GM23338 (cell line): ENCODE measurements at regions not wholly inside any gene's neighbourhood (a gene's known extent, or its start where the extent isn't known, plus 50 kb on each side); places are given as distances from the start of the nearest gene placed in this dataset.

Experiments used
- ATAC-seq: fragments of 200-7000 bp; cut with Tn5 transposase; 3 replicates; pipeline ENCODE4 v1.9.1; 2020
- DNase-seq: peaks from one replicate; pipeline ENCODE4 v3.0.0-alpha.2; 2015; ENCODE audit warnings: low spot score
- H2AFZ ChIP-seq: fragments of 200-600 bp; sonication (generic); 2 replicates; pipeline ENCODE4 v1.8.0; 2016; ENCODE audit warnings: antibody characterized with exemption, mild to moderate bottlenecking, moderate library complexity
- H3F3A ChIP-seq: fragments of 200-600 bp; sonication (generic); replicated peaks from 2 replicates; pipeline ENCODE4 v1.8.0; 2017; ENCODE audit warnings: antibody characterized with exemption, mixed run types, low read depth
- H3K27ac ChIP-seq: fragments of 200-600 bp; sonication (generic); 2 replicates; pipeline ENCODE4 v1.6.1; 2016; ENCODE audit warnings: low read depth
- H3K27me3 ChIP-seq: fragments of 200-600 bp; sonication (generic); 2 replicates; pipeline ENCODE4 v1.8.0; 2016; ENCODE audit warnings: mild to moderate bottlenecking, mixed run types, moderate library complexity; ENCODE audit not compliant: insufficient read depth
- H3K36me3 ChIP-seq: fragments of 200-600 bp; sonication (generic); 2 replicates; pipeline ENCODE4 v1.8.0; 2016; ENCODE audit warnings: mild to moderate bottlenecking; ENCODE audit not compliant: insufficient read depth
- H3K4me1 ChIP-seq: fragments of 200-600 bp; sonication (generic); 2 replicates; pipeline ENCODE4 v1.8.0; 2016; ENCODE audit warnings: mild to moderate bottlenecking, moderate library complexity; ENCODE audit not compliant: insufficient read depth
- H3K4me2 ChIP-seq: fragments of 200-600 bp; sonication (generic); 2 replicates; pipeline ENCODE4 v1.7.1; 2017; ENCODE audit warnings: mixed run types
- H3K4me3 ChIP-seq: fragments of 200-600 bp; sonication (generic); 2 replicates; pipeline ENCODE4 v1.6.1; 2016; ENCODE audit warnings: mixed run types
- H3K79me2 ChIP-seq: fragments of 200-600 bp; sonication (generic); replicated peaks from 2 replicates; pipeline ENCODE4 v1.8.0; 2017; ENCODE audit warnings: mild to moderate bottlenecking; ENCODE audit not compliant: insufficient read depth
- H3K9me2 ChIP-seq: fragments of 200-600 bp; sonication (generic); 2 replicates; pipeline ENCODE4 v1.8.0; 2017; ENCODE audit not compliant: insufficient read depth
- H4K20me1 ChIP-seq: fragments of 200-600 bp; sonication (generic); replicated peaks from 2 replicates; pipeline ENCODE4 v1.8.0; 2017; ENCODE audit warnings: mild to moderate bottlenecking; ENCODE audit not compliant: insufficient read depth
- H3K27ac Mint-ChIP-seq: 2 replicates; pipeline ENCODE4 v1.8.0; 2020; ENCODE audit warnings: inconsistent platforms, mild to moderate bottlenecking, moderate library complexity, mixed read lengths
- H3K27me3 Mint-ChIP-seq: 3 replicates; pipeline ENCODE4 v1.8.0; 2022; ENCODE audit warnings: low read depth, mild to moderate bottlenecking, moderate library complexity, mixed read lengths, inconsistent platforms; ENCODE audit not compliant: insufficient read depth, poor library complexity
- H3K36me3 Mint-ChIP-seq: 3 replicates; pipeline ENCODE4 v1.8.0; 2021; ENCODE audit warnings: low read depth, mild to moderate bottlenecking, inconsistent platforms, moderate library complexity, mixed read lengths
- H3K4me1 Mint-ChIP-seq: 3 replicates; pipeline ENCODE4 v1.8.0; 2020; ENCODE audit warnings: mild to moderate bottlenecking, inconsistent platforms, mixed read lengths
- H3K4me3 Mint-ChIP-seq: 3 replicates; pipeline ENCODE4 v1.8.0; 2021; ENCODE audit warnings: moderate library complexity, mild to moderate bottlenecking, inconsistent platforms, mixed read lengths
- H3K9me3 Mint-ChIP-seq: 3 replicates; pipeline ENCODE4 v1.8.0; 2020; ENCODE audit warnings: moderate library complexity, mild to moderate bottlenecking, inconsistent platforms, mixed read lengths
- CREB1 ChIP-seq: fragments of 250-450 bp; sonication (Bioruptor Pico); IDR thresholded peaks from 2 replicates; pipeline ENCODE4 v1.5.0; 2020; ENCODE audit warnings: low read depth, mild to moderate bottlenecking, moderate library complexity
- CTCF ChIP-seq, 2 experiments: fragments of 200-600 bp in 1 of 2; sonication (generic) in 1 of 2; conservative IDR thresholded peaks; 2 replicates each; pipeline versions ENCODE4 v1.5.1 to v1.6.1; 2016 to 2017; ENCODE audit warnings: antibody characterized with exemption in 2 of 2, low read depth in 2 of 2, mild to moderate bottlenecking in 2 of 2, moderate library complexity in 1 of 2
- ETS1 ChIP-seq: IDR thresholded peaks from 2 replicates; pipeline ENCODE4 v1.6.1; 2016; ENCODE audit warnings: antibody characterized with exemption
- EZH2 ChIP-seq: fragments of 200-600 bp; sonication (generic); IDR thresholded peaks from one replicate; pipeline ENCODE4 v1.8.0; 2017; ENCODE audit warnings: antibody characterized with exemption, mild to moderate bottlenecking, low read depth; ENCODE audit not compliant: unreplicated experiment
- EZH2phosphoT487 ChIP-seq: fragments of 200-600 bp; sonication (generic); IDR thresholded peaks from one replicate; pipeline ENCODE4 v1.8.1; 2018; ENCODE audit warnings: antibody characterized with exemption; ENCODE audit not compliant: unreplicated experiment
- JUNB ChIP-seq: IDR thresholded peaks from one replicate; pipeline ENCODE4 v1.6.1; 2016; ENCODE audit warnings: antibody characterized with exemption; ENCODE audit not compliant: unreplicated experiment
- NANOG ChIP-seq: IDR thresholded peaks from 2 replicates; pipeline ENCODE4 v1.6.1; 2016; ENCODE audit warnings: antibody characterized with exemption, borderline replicate concordance
- POLR2AphosphoS5 ChIP-seq: IDR thresholded peaks from 2 replicates; pipeline ENCODE4 v1.6.1; 2016; ENCODE audit warnings: antibody characterized with exemption, low read depth
- REST ChIP-seq: IDR thresholded peaks from one replicate; pipeline ENCODE4 v1.6.1; 2018; ENCODE audit warnings: antibody characterized with exemption; ENCODE audit not compliant: unreplicated experiment
- STAT1 ChIP-seq: IDR thresholded peaks from one replicate; pipeline ENCODE4 v1.6.1; 2016; ENCODE audit warnings: antibody characterized with exemption; ENCODE audit not compliant: unreplicated experiment
- ZNF331 ChIP-seq: fragments of 250-450 bp; sonication (Bioruptor Pico); IDR thresholded peaks from 2 replicates; pipeline ENCODE4 v1.5.0; 2020; ENCODE audit warnings: low read depth, mild to moderate bottlenecking, moderate library complexity
- ZNF462 ChIP-seq: fragments of 250-450 bp; sonication (Bioruptor Pico); IDR thresholded peaks from 2 replicates; pipeline ENCODE4 v1.5.0; 2020; ENCODE audit warnings: mild to moderate bottlenecking, moderate library complexity

- TF ChIP-seq EZH2phosphoT487 (no peak), POLR2AphosphoS5 (no peak), ZNF462 (CRISPR knock-in tag) (no peak), STAT1 (no peak), EZH2 (no peak), ZNF331 (CRISPR knock-in tag) (no peak)
Observed at GRCh38 chr3:74165211-74165610, 449.2 kb downstream of the CNTN3 start (continued).

- H4K20me1 ChIP-seq, result no peaks in the 10 kb centered on the region
- DNase-seq (no peak), ATAC-seq (no peak)
- no peaks in the 10 kb centered on the region for H3K36me3 ChIP-seq
- no peak overlapping the region for H3K27ac Mint-ChIP-seq
- H3K9me3 Mint-ChIP-seq, result no peaks in the 10 kb centered on the region
- no peaks in the 10 kb centered on the region for H3F3A ChIP-seq
- no peaks in the 10 kb centered on the region for H3K4me1 ChIP-seq
- H3K4me1 Mint-ChIP-seq, result no peaks in the 10 kb centered on the region
- H3K36me3 Mint-ChIP-seq, result no peaks in the 10 kb centered on the region
- H3K4me3 ChIP-seq, result no peak overlapping the region
- no peak overlapping the region for H3K4me3 Mint-ChIP-seq
- H3K79me2 ChIP-seq, result no peaks in the 10 kb centered on the region
- H3K9me2 ChIP-seq, result no peaks in the 10 kb centered on the region
- H3K4me2 ChIP-seq, result no peak overlapping the region
- no peak for TF ChIP-seq NANOG
- TF ChIP-seq ETS1, result no peak
- TF ChIP-seq JUNB, result no peak
- TF ChIP-seq CTCF (conservative IDR thresholded peaks at IDR 0.05; ENCODE audit: low read depth in 2 of 2), result no peak
- no peak for TF ChIP-seq REST
- TF ChIP-seq POLR2AphosphoS5, result no peak
- TF ChIP-seq EZH2, result no peak
- TF ChIP-seq CREB1 (CRISPR knock-in tag), result no peak
- no peak for TF ChIP-seq EZH2phosphoT487
- TF ChIP-seq ZNF331 (CRISPR knock-in tag), result no peak
- H3K27me3 Mint-ChIP-seq, result peaks cover 2% of the 10 kb centered on the region
- no peak overlapping the region for H2AFZ ChIP-seq
- no peaks in the 10 kb centered on the region for H3K27me3 ChIP-seq
- H3K27ac ChIP-seq, result no peak overlapping the region
Observed at GRCh38 chr3:74149466-74149865, 465.0 kb downstream of the CNTN3 start.
